GM19043 (cell line): ENCODE measurements at regions not wholly inside any gene's neighbourhood (a gene's known extent, or its start where the extent isn't known, plus 50 kb on each side); places are given as distances from the start of the nearest gene placed in this dataset.
"Not testable (repeated sequence)": the region's sequence is repeated elsewhere in the genome, so short reads cannot be mapped to it uniquely, and the experiment has no call there.

Experiments used
- ATAC-seq: cut with Tn5 transposase; IDR thresholded peaks from one replicate; pipeline ENCODE4 v1.9.1; 2021; ENCODE audit warnings: low read depth; ENCODE audit not compliant: unreplicated experiment

DNA sequence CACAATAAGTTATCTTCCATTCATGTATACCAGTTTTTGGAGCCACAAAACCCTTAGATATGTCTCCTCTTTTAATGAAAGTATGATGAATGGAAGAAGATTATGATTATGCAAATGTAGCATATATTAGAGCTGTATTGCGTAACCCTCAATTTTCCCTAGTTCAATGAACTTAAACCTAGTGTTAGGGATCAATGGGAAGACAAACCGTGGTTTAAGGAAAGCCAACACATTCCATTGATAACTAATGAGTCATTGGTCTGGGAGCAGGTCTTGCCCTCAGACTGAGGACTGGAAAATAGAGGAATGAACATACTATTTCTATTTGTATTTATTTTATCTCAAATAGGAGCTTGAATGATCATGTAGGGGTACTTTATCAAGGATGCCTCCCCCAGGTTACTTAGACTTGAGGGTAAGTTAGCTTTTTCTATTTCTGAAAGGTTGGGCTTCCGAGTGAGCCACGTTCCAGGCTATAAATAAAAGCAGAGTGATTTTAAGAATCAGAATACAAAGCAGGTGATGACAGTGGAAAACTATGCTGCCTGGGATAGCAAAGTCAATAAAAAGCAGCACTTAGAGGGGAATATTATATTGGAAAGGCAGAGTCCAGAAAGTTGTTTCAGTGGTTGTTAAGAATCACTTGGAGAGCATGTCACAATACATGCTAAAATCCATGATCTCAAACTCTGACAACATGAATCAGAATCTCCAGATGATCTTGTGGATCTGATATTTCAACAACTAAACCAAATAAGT, 356.0 kb downstream of the ADAM29 start:
- no peak for ATAC-seq

- ATAC-seq: no peak
These were observed 359.7 kb downstream of the ADAM29 start for GRCh38 chr4:175277816-175278215.

- ATAC-seq: no peak
These were observed 362.0 kb downstream of the ADAM29 start for GRCh38 chr4:175280153-175280552.

DNA sequence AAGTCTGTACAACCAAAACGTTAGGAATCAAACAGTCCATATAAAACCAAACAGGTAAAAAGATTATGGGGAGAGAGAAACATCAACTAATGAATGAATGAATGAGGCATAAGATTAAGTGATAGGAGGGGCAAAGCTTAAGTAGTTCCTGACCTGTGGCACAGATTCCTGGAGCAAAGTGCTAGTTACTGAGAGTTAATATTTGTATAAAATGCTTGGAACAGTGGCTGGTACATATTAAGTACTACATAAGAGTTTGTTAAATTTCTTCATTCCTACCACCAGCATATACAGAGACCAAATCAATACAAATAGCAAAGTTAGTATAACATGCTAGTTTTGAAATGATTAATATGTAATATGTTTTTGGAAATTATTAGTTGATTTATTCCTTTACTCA, 363.7 kb downstream of the ADAM29 start:
- no peak for ATAC-seq

- no peak for ATAC-seq
These were observed 364.2 kb downstream of the ADAM29 start for GRCh38 chr4:175282407-175282806.

GRCh38 chr4:175290401-175290800, 372.2 kb downstream of the ADAM29 start:
- ATAC-seq: no peak

DNA sequence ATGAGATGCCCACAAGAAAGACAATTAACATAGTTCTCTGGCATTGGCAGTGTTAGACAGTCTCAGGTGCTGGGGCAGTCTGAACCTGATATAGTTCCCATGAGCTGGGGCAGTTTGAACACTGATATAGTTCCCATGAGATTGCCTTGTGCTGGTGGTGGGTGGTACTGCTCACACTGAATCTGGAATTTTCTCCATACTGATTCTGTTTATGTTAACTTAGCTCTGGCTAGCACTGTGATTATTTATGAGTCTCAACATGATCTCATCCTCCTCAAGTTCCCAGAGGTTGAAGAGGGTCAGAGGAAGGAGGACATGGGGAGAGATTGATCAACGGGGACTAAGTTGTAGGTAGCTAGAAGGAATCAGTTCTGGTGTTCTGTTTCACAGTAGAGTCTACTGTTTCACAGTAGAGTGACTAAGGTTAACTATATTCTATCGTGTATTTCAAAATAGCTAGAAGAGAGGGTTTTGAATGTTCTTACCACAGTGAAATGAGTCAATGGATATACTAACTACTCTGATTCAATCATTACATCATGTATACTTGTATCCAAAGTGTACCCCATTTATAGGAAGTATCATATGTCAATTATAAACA, 379.9 kb downstream of the ADAM29 start:
- no peak for ATAC-seq

- ATAC-seq: no peak
These were observed 388.3 kb downstream of the ADAM29 start for GRCh38 chr4:175306436-175306835.

DNA sequence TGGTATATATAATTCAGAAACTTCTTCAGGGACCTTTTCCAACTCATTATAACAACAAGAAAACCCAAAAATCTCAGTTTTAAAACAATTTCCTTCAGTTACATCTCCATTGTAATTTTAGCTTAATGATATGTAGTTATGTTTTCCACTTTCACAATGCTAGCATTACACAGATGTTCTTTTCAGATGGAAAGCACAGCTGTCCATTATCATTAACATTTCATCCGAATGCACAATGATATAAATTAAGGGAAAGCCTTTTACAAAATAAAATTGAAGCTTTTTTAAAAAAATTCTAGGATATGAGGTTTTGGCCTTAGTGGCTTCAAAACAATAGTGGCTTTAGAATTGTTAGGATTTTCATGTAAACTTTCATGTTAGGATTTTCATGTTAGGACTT, 389.2 kb downstream of the ADAM29 start:
- ATAC-seq: no peak

DNA sequence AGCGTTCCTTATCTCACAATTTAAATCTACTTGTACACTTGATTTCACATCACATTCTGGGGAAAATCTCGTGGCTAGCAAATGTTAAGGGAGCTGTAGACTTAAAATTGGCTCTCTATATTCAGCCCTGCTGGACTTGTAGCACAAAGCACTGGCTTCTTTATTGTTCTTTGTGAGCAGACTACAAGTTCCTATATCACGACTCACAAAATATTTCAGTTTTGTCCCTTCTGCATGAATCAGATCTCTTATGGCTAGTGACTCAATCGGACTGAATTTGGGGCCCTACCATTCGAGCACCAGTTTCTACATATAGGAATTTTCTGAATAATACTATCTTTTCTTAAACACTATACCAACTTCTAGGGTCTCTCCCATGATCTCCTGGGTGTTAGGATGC, 390.1 kb downstream of the ADAM29 start:
- no peak for ATAC-seq

DNA sequence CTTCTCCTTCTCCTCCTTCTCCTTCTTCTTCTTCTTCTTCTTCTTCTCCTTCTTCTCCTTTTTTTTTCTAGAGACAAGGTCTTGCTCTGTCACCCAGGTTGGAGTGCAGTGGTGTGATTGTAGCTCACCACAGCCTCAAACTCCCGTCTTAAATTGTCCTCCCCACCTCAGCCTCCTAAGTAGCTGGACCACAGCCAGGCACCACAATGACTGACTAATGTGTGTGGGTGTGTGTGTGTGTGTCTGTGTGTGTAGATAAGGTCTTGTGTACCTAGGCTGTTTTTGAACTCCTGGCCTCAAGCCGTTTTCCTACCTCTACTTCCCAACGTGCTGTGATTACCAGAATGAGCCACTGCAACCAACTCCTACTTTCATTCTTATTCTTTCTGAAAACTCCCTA, 390.9 kb downstream of the ADAM29 start:
- no peak for ATAC-seq

- ATAC-seq: no peak
These were observed 407.1 kb downstream of the ADAM29 start for GRCh38 chr4:175325230-175325629.

GRCh38 chr4:175326796-175327195, 408.6 kb downstream of the ADAM29 start:
- no peak for ATAC-seq

- ATAC-seq: no peak
These were observed 412.1 kb downstream of the ADAM29 start for GRCh38 chr4:175330236-175330635.

DNA sequence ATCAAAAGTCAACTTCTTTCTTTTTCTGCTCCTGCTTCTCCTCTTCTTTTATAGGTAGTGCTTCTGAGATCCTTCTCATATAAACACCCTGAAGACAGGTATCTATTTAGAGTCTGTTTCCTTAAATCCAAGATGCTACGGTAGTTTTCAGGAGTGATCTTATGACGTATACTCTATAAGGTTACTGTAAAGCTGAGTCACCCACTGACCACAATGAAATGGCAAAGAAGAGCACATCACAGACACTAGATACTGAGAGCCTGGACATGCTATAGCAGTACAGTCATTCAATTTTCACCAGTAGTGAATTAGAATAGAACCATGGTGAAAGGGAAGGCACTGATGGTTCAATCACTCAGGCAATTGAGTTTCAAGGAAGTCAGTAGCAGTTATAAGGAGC, 412.5 kb downstream of the ADAM29 start:
- ATAC-seq: no peak

DNA sequence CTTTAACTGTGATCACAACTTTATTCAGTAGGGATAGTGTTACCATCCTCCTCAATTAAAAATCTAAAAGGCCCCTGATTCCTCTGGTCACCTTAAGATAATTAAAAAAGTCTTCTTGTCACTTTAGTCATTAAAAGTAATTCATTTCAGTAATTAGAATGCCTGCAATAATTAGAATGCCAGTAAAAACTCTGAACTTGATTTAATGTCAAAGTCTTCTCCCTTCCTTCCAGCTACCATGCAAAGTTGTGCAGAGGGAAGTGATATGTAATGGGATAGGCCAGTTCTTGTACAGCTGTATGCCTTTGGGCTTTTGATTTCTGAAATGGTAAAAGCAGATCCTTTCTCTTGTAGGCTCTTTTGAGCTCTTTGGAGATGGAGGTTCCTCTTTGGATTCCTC, 417.2 kb downstream of the ADAM29 start:
- ATAC-seq: no peak

GRCh38 chr4:175336570-175336969, 418.4 kb downstream of the ADAM29 start:
- ATAC-seq: not testable (repeated sequence)

DNA sequence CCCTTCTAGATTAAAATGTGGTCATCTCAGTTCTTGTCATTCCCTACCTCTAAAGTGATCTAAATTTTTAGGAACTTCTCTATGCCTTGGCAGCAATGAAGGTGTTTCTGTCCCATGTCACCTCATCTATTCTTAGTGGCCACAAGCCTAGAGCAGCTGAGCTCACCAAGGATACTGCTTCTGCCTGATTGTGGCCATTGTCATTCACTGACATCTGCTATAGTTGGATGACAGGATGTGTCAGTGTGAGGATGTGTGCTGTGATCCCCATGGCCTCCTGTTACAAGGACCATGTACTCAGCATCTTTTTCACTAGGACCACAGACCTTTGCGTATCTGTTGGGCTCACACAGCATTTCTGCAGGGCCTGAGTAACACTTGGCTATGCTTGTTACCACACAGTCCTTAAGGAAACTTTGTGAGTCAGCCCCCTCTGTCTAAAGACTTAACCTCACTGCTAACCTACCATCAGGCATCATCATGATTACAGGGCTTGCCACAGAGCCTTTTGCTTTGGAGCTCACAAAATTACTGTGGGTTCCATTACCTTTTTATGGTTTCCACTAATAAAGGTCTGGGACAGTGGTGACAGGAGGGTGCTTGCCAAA, 421.0 kb downstream of the ADAM29 start:
- ATAC-seq: no peak

DNA sequence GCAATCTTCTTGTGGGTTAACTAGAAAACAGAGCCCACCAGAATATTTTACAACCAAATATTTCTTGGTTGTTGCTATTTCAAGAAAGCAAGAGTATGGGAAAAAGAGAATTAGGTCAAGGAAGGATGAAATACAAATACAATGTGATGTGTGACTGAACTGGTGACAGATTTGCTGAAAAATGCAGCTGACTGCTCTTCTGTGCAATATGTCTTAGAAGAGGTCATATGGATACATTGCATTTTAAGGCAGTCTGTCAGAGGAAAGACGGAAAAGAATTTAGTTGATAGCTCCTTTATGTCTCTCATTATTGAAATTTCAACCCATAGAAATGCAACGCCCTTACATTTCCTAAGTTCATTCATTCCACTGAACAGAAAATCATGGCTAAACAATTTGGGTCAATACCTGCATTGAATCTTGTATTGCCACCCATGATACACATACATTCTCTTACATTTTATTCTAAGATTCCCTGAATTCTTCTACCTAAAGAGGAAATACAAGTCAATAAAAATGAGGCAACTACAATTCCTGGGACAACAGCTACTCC, 423.1 kb downstream of the ADAM29 start:
- ATAC-seq: no peak

DNA sequence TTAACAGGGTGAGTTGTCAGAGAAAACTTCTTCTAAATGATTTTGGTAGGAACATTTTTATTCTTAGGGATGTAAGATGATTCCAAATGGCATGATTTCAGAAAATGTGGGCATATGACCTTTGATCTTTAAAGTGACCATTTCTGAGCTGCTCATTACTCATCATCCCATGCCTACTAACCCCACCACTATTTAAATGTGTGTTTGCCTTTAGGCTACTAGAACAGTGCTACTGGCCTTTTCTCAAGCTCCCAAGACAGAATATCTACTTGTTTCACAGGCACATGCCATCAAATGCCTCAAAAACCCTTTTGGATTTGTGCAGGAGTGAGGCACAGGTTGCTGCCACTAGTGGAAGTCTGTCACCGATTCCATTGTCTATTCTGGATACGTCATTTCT, 428.2 kb downstream of the ADAM29 start:
- no peak for ATAC-seq

GRCh38 chr4:175350246-175350645, 432.1 kb downstream of the ADAM29 start:
- ATAC-seq: no peak

- ATAC-seq: peak; percentile 62
These were observed 433.3 kb downstream of the ADAM29 start for GRCh38 chr4:175351473-175351872.
